ENCODE measurements at regions not wholly inside any gene's neighbourhood (a gene's known extent, or its start where the extent isn't known, plus 50 kb on each side); places are given as distances from the start of the nearest gene placed in this dataset.

DNA sequence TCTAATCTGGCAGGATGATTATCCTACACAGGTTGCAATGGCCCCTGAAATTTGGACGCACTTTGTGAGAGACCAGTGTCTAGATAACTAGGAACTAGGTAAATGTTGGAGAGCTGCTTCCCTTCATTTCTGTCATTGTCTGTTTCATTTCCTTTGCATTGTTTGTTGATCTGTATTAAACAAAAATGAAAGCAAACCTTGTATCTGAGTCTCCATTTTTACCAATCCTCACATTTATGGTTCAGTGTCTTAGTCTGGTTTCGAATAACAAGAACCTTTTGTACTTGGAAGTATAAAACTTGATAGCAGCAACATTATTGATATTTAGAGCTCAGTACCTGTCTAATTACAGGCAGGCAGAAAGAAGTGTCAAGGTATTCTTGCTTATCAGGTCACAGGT is 105.5 kb downstream of the MRPS30 start:
- intact Hi-C loops (cut with micrococcal nuclease; ENCODE audit: unreplicated experiment) = no loop called here
- Mint-ChIP-seq H3K27me3 (ENCODE audit: insufficient read depth, unreplicated experiment) (no peaks in the 10 kb centered on the region), H3K9me3 (ENCODE audit: unreplicated experiment) (no peaks in the 10 kb centered on the region), H3K27ac (ENCODE audit: unreplicated experiment) (no peak overlapping the region), H3K4me3 (ENCODE audit: unreplicated experiment) (no peak overlapping the region), H3K36me3 (ENCODE audit: insufficient read depth, unreplicated experiment) (no peaks in the 10 kb centered on the region), H3K4me1 (ENCODE audit: low read depth, unreplicated experiment) (no peaks in the 10 kb centered on the region)
- H3K27me3 ChIP-seq (replicated peaks; ENCODE audit: control insufficient read depth, insufficient read depth, low read length) = no peaks in the 10 kb centered on the region
- no peaks in the 10 kb centered on the region for H3K4me1 ChIP-seq
- no peaks in the 10 kb centered on the region for H3K36me3 ChIP-seq (ENCODE audit: control insufficient read depth, insufficient read depth, low read length)
- ChIA-PET CTCF (no interaction called here), POLR2A (no interaction called here)
- BruUV-seq (replicated peaks) = no TSS peak
- no peak overlapping the region for H3K4me3 ChIP-seq (ENCODE audit: low read depth, low read length)
- TF ChIP-seq, protein P1, sequence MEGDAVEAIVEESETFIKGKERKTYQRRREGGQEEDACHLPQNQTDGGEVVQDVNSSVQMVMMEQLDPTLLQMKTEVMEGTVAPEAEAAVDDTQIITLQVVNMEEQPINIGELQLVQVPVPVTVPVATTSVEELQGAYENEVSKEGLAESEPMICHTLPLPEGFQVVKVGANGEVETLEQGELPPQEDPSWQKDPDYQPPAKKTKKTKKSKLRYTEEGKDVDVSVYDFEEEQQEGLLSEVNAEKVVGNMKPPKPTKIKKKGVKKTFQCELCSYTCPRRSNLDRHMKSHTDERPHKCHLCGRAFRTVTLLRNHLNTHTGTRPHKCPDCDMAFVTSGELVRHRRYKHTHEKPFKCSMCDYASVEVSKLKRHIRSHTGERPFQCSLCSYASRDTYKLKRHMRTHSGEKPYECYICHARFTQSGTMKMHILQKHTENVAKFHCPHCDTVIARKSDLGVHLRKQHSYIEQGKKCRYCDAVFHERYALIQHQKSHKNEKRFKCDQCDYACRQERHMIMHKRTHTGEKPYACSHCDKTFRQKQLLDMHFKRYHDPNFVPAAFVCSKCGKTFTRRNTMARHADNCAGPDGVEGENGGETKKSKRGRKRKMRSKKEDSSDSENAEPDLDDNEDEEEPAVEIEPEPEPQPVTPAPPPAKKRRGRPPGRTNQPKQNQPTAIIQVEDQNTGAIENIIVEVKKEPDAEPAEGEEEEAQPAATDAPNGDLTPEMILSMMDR (IDR thresholded peaks at IDR 0.05; ENCODE audit: insufficient read depth in 1 of 2, low read depth in 1 of 2, low read length in 1 of 2, severe bottlenecking in 1 of 2, unreplicated experiment in 1 of 2) = no peak
- no peaks in the 10 kb centered on the region for H3K9me3 ChIP-seq
- DNase-seq = no peak

DNA sequence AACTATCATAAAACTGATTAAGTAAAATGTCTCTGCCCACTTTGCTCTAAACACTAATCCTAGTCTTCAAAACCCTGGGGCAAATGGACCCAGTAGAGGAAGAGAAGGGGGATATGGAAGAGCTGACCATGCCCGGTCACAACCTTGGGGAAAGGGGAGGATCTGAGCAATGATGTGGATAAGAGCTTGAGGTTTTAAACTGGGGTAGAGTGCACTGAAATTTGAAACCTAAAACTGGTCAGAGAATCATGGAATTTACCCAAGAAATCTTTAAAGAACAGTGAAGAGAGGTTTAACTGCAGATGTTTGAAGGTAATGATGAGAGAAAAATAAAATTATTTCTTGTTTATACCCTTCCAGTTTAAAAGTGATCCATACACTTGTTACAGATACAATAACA is 110.8 kb downstream of the MRPS30 start:
- BruUV-seq (replicated peaks) = no TSS peak
- TF ChIP-seq, protein P1 (IDR thresholded peaks at IDR 0.05; ENCODE audit: insufficient read depth in 1 of 2, low read depth in 1 of 2, low read length in 1 of 2, severe bottlenecking in 1 of 2, unreplicated experiment in 1 of 2) = no peak
- H3K4me3 Mint-ChIP-seq (ENCODE audit: unreplicated experiment) = no peak overlapping the region
- intact Hi-C loops (cut with micrococcal nuclease; ENCODE audit: unreplicated experiment) = no loop called here
- no peak overlapping the region for H3K27ac Mint-ChIP-seq (ENCODE audit: unreplicated experiment)
- H3K9me3 Mint-ChIP-seq (ENCODE audit: unreplicated experiment) = no peaks in the 10 kb centered on the region
- Histone ChIP-seq H3K4me3 (ENCODE audit: low read depth, low read length) (no peak overlapping the region), H3K4me1 (no peaks in the 10 kb centered on the region), H3K36me3 (ENCODE audit: control insufficient read depth, insufficient read depth, low read length) (no peaks in the 10 kb centered on the region), H3K9me3 (no peaks in the 10 kb centered on the region), H3K27me3 (replicated peaks; ENCODE audit: control insufficient read depth, insufficient read depth, low read length) (no peaks in the 10 kb centered on the region)
- ChIA-PET CTCF (no interaction called here), POLR2A (no interaction called here)
- no peak for DNase-seq
- H3K27me3 Mint-ChIP-seq (ENCODE audit: insufficient read depth, unreplicated experiment) = no peaks in the 10 kb centered on the region
- H3K36me3 Mint-ChIP-seq (ENCODE audit: insufficient read depth, unreplicated experiment) = no peaks in the 10 kb centered on the region
- H3K4me1 Mint-ChIP-seq (ENCODE audit: low read depth, unreplicated experiment) = no peaks in the 10 kb centered on the region

DNA sequence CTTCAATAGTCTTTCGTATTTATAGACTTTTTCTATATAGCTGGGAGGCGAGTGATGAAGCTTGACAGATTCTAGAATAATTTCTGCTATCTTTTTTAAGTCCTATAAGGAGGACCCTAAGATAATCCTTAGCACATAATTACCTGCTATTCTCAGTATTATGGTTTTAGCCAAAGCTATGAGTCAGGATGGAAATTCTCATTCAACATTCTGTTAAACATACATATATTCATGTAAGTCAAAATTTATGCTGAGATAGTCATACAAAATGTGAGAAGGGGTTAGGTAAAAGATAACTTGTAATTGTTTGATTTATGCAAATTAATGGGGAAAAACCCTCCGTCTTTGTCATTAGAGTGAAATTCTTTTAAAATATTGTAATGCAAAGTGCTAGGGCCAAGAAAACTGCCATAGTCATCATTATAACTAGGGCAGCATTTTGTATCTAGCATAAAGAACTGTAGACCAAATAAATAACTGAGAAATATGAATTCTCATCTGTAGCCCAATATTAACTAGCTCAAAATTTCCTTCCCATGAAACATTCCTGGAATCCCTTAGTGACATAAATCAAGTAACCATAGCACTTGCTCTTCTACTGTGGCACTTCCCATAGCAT is 118.5 kb downstream of the MRPS30 start:
- Histone ChIP-seq H3K27me3 (replicated peaks; ENCODE audit: control insufficient read depth, insufficient read depth, low read length) (no peaks in the 10 kb centered on the region), H3K4me1 (no peaks in the 10 kb centered on the region), H3K36me3 (ENCODE audit: control insufficient read depth, insufficient read depth, low read length) (no peaks in the 10 kb centered on the region), H3K9me3 (no peaks in the 10 kb centered on the region), H3K4me3 (ENCODE audit: low read depth, low read length) (no peak overlapping the region)
- Mint-ChIP-seq H3K4me1 (ENCODE audit: low read depth, unreplicated experiment) (no peaks in the 10 kb centered on the region), H3K9me3 (ENCODE audit: unreplicated experiment) (no peaks in the 10 kb centered on the region), H3K36me3 (ENCODE audit: insufficient read depth, unreplicated experiment) (no peaks in the 10 kb centered on the region), H3K27me3 (ENCODE audit: insufficient read depth, unreplicated experiment) (no peaks in the 10 kb centered on the region), H3K27ac (ENCODE audit: unreplicated experiment) (no peak overlapping the region), H3K4me3 (ENCODE audit: unreplicated experiment) (no peak overlapping the region)
- DNase-seq = no peak
- POLR2A ChIA-PET = no interaction called here
- BruUV-seq (replicated peaks) = no TSS peak
- intact Hi-C loops (cut with micrococcal nuclease; ENCODE audit: unreplicated experiment) = no loop called here
- CTCF ChIA-PET = no interaction called here
- TF ChIP-seq, protein P1 (IDR thresholded peaks at IDR 0.05; ENCODE audit: insufficient read depth in 1 of 2, low read depth in 1 of 2, low read length in 1 of 2, severe bottlenecking in 1 of 2, unreplicated experiment in 1 of 2) = no peak
